ENCODE measurements at regions not wholly inside any gene's neighbourhood (a gene's known extent, or its start where the extent isn't known, plus 50 kb on each side); places are given as distances from the start of the nearest gene placed in this dataset.

GRCh38 chr12:84161296-84161695 is 751.3 kb downstream of the SLC6A15 start:
- TF ChIP-seq, protein P1, sequence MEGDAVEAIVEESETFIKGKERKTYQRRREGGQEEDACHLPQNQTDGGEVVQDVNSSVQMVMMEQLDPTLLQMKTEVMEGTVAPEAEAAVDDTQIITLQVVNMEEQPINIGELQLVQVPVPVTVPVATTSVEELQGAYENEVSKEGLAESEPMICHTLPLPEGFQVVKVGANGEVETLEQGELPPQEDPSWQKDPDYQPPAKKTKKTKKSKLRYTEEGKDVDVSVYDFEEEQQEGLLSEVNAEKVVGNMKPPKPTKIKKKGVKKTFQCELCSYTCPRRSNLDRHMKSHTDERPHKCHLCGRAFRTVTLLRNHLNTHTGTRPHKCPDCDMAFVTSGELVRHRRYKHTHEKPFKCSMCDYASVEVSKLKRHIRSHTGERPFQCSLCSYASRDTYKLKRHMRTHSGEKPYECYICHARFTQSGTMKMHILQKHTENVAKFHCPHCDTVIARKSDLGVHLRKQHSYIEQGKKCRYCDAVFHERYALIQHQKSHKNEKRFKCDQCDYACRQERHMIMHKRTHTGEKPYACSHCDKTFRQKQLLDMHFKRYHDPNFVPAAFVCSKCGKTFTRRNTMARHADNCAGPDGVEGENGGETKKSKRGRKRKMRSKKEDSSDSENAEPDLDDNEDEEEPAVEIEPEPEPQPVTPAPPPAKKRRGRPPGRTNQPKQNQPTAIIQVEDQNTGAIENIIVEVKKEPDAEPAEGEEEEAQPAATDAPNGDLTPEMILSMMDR (IDR thresholded peaks at IDR 0.05), result no peak
- TF ChIP-seq EZH2 (IDR thresholded peaks at IDR 0.05; ENCODE audit: borderline replicate concordance, insufficient read depth, low read depth, low read length, poor library complexity, severe bottlenecking), result no peak

Data from B cell (primary cell).